HepG2 (cell line): ENCODE measurements at regions not wholly inside any gene's neighbourhood (a gene's known extent, or its start where the extent isn't known, plus 50 kb on each side); places are given as distances from the start of the nearest gene placed in this dataset.

Experiments used
- ATAC-seq: fragments of 200-7000 bp; cut with Tn5 transposase; 3 replicates; pipeline ENCODE4 v1.9.1; 2020; ENCODE audit warnings: mild to moderate bottlenecking, moderate library complexity
- BruUV-seq: library from RNA; stranded (reverse); fragments of 400-500 nt; replicated peaks from 2 replicates; lab custom pipeline; 2021; lab: Mats Ljungman, UMichigan
- CTCF ChIA-PET: fragments of 300-600 bp; formaldehyde crosslinking; extraction: SDS; loops from one replicate; lab custom pipeline; 2021; ENCODE audit warnings: low total read pairs, inconsistent platforms, low intra/inter-chr PET ratio; lab: Yijun Ruan, JAX
- POLR2A ChIA-PET: fragments of 350-600 bp; sonication (Branson Sonifier 250); formaldehyde crosslinking; loops from one replicate; lab custom pipeline; 2020; ENCODE audit warnings: antibody characterized with exemption, inconsistent platforms; lab: Yijun Ruan, JAX
- DNase-seq: peaks from one replicate; pipeline ENCODE4 v3.0.0-alpha.2; 2015; ENCODE audit warnings: low spot score
- FAIRE-seq: peaks from 3 replicates; lab custom pipeline; 2011; peaks lifted over from hg19 to GRCh38; lab: Jason Lieb, UNC
- H2AFZ ChIP-seq: one replicate; pipeline ENCODE4 v1.6.1; 2011; ENCODE audit warnings: low read length, inconsistent platforms
- H3K27ac ChIP-seq: fragments of 300-600 bp; 3 replicates; pipeline ENCODE4 v1.8.0; 2011; ENCODE audit warnings: mixed run types, mild to moderate bottlenecking, mixed read lengths, low read length, inconsistent platforms; ENCODE audit not compliant: insufficient read depth; ENCODE audit errors: extremely low read length
- H3K27me3 ChIP-seq, 2 experiments: fragments of 200-600 bp in 1 of 2; 2 replicates in 1 of 2; 3 replicates in 1 of 2; pipeline versions ENCODE4 v1.6.0 to v1.8.0; 2011; ENCODE audit warnings: low read length in 2 of 2, mild to moderate bottlenecking in 2 of 2, moderate library complexity in 2 of 2, inconsistent platforms in 1 of 2; ENCODE audit not compliant: insufficient read depth in 2 of 2, control insufficient read depth in 1 of 2
- H3K36me3 ChIP-seq, 2 experiments: fragments of 200-600 bp in 1 of 2; replicated peaks in 1 of 2; 2 replicates in 1 of 2; 3 replicates in 1 of 2; pipeline versions ENCODE4 v1.5.1 to v1.8.0; 2011; ENCODE audit warnings: low read length in 2 of 2, inconsistent platforms in 1 of 2; ENCODE audit not compliant: insufficient read depth in 2 of 2, control insufficient read depth in 1 of 2
- H3K4me1 ChIP-seq: 2 replicates; pipeline ENCODE4 v1.5.1; 2012; ENCODE audit warnings: low read length, inconsistent platforms; ENCODE audit not compliant: insufficient read depth
- H3K4me2 ChIP-seq: 2 replicates; pipeline ENCODE4 v1.6.0; 2011; ENCODE audit warnings: low read depth, low read length, inconsistent platforms
- H3K4me3 ChIP-seq, 3 experiments: fragments of 200-600 bp in 1 of 3; sonication (generic), shearing (Covaris generic) in 1 of 3; replicated peaks in 1 of 3; 2 replicates each; pipeline ENCODE4 v1.5.1; 2011 to 2016; ENCODE audit warnings: low read length in 3 of 3, inconsistent platforms in 2 of 3, low read depth in 2 of 3, mild to moderate bottlenecking in 2 of 3, control low read depth in 1 of 3, mixed read lengths in 1 of 3; ENCODE audit not compliant: insufficient read depth in 1 of 3
- H3K79me2 ChIP-seq: one replicate; pipeline ENCODE4 v1.6.1; 2011; ENCODE audit warnings: low read length, inconsistent platforms; ENCODE audit not compliant: insufficient read depth
- H3K9ac ChIP-seq: 2 replicates; pipeline ENCODE4 v1.6.0; 2011; ENCODE audit warnings: mild to moderate bottlenecking, low read depth, low read length, inconsistent platforms; ENCODE audit not compliant: insufficient read depth
- H3K9me3 ChIP-seq: 2 replicates; pipeline ENCODE4 v1.5.1; 2012; ENCODE audit warnings: mild to moderate bottlenecking, low read length
- H4K20me1 ChIP-seq: 2 replicates; pipeline ENCODE4 v1.6.0; 2011; ENCODE audit warnings: inconsistent platforms, mild to moderate bottlenecking, low read length, moderate library complexity; ENCODE audit not compliant: insufficient read depth
- CAMTA2 ChIP-seq: sonication (generic); formaldehyde crosslinking; IDR thresholded peaks from 2 replicates; pipeline ENCODE4 v1.4.0; 2020; ENCODE audit warnings: mild to moderate bottlenecking, missing genetic modification reagents, borderline replicate concordance
- ELF1 ChIP-seq: sonication (generic); formaldehyde crosslinking; IDR thresholded peaks from 2 replicates; pipeline ENCODE4 v1.4.0; 2020; ENCODE audit warnings: missing genetic modification reagents
- ISL2 ChIP-seq: sonication (generic); formaldehyde crosslinking; IDR thresholded peaks from 2 replicates; pipeline ENCODE4 v1.5.0; 2020; ENCODE audit warnings: missing genetic modification reagents
- NFE2L2 ChIP-seq: fragments of 150-350 bp; IDR thresholded peaks from 2 replicates; pipeline ENCODE4 v1.6.1; 2014; ENCODE audit warnings: low read length
- SMAD1 ChIP-seq: sonication (generic); formaldehyde crosslinking; IDR thresholded peaks from 2 replicates; pipeline ENCODE4 v1.4.0; 2020; ENCODE audit warnings: missing genetic modification reagents, low read depth, mild to moderate bottlenecking, borderline replicate concordance
- SP140L ChIP-seq: sonication (generic); formaldehyde crosslinking; IDR thresholded peaks from 2 replicates; pipeline ENCODE4 v1.4.0; 2020; ENCODE audit warnings: missing genetic modification reagents, borderline replicate concordance
- ZNF383 ChIP-seq: sonication (generic); formaldehyde crosslinking; IDR thresholded peaks from 2 replicates; pipeline ENCODE4 v1.4.0; 2020; ENCODE audit warnings: missing genetic modification reagents, mild to moderate bottlenecking, borderline replicate concordance
- ZNF546 ChIP-seq: sonication (generic); formaldehyde crosslinking; conservative IDR thresholded peaks from 2 replicates; pipeline ENCODE4 v1.8.1; 2023; ENCODE audit warnings: mild to moderate bottlenecking, missing genetic modification reagents
- WGBS: methylation state at CpG from one replicate; pipeline ENCODE4 v1.1.6; 2017; ENCODE audit warnings: low lambda C conversion rate; 5-methylcytosine and 5-hydroxymethylcytosine counted together
- in situ Hi-C: cut with HindIII; loops from 2 replicates; pipeline ENCODE4 v1.10.0; 2017; ENCODE audit warnings: low pct_unique_long_range_greater_than_20kb; ENCODE audit not compliant: extremely low pct_ligation_motif_present
- intact Hi-C: fragments of 100-400 bp; cut with micrococcal nuclease; formaldehyde crosslinking; loops from one replicate; pipeline ENCODE4 v1.10.0; 2022; ENCODE audit not compliant: unreplicated experiment
- TF ChIP-seq, protein P1 (sequence below): sonication (generic); formaldehyde crosslinking; IDR thresholded peaks from 2 replicates; pipeline ENCODE4 v1.4.0; 2020; ENCODE audit warnings: mild to moderate bottlenecking, low read depth, missing genetic modification reagents

DNA sequence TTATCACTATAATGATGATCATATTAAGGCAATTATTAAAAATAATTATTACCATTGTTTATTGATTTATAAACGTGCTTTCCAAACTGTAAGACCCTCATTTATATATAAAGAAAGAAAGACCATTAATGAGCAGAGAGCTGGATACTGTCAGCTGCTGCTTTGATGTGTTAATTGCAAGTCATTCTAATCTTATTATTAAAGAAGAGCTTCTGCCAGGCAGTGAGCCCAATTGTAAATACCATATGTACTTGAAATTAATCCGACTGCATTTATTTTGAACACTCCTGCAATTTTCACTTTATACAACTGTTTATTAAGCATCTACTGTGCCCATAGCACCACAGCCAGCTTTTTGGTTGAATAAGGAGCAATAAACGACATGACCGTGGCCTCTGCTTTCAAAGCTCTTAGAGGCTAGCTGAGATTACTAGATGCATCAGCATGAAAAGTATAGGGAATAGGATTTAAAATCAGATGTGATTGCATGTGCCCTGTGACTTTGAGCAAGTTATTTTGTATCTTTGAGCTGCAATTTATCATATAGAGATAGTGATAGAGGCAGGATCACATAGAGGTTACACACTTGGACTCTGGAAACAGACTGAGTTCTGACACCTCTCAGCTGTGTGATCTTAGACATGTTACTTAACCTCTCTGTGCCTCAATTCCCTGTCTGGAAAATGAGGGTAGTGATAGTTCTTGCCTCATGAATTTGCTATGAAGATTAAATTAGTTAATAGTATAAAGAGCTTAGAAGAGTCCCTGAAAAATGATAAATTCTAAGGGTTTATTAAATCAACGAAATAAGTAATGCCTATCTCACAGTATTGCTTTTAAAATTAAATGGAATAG, 83.4 kb downstream of the MYCN start:
- H3K27ac ChIP-seq = no peak overlapping the region
- no peak for FAIRE-seq
- H3K4me1 ChIP-seq = no peaks in the 10 kb centered on the region
- ChIA-PET CTCF (no interaction called here), POLR2A (no interaction called here)
- H2AFZ ChIP-seq = no peak overlapping the region
- in situ Hi-C loops = no loop called here
- peaks cover 2 to 20% of the 10 kb centered on the region in 2 experiments; a peak in 3 of 5 replicates for H3K27me3 ChIP-seq
- no peak for TF ChIP-seq CAMTA2 (CRISPR knock-in tag)
- no peak for TF ChIP-seq SMAD1 (CRISPR knock-in tag)
- no peak for TF ChIP-seq ELF1
- TF ChIP-seq, protein P1, sequence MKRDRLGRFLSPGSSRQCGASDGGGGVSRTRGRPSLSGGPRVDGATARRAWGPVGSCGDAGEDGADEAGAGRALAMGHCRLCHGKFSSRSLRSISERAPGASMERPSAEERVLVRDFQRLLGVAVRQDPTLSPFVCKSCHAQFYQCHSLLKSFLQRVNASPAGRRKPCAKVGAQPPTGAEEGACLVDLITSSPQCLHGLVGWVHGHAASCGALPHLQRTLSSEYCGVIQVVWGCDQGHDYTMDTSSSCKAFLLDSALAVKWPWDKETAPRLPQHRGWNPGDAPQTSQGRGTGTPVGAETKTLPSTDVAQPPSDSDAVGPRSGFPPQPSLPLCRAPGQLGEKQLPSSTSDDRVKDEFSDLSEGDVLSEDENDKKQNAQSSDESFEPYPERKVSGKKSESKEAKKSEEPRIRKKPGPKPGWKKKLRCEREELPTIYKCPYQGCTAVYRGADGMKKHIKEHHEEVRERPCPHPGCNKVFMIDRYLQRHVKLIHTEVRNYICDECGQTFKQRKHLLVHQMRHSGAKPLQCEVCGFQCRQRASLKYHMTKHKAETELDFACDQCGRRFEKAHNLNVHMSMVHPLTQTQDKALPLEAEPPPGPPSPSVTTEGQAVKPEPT = no peak
- peak; percentile 39; the same call in 1 of the 2 replicates for TF ChIP-seq NFE2L2
- no peak for TF ChIP-seq ZNF546 (CRISPR knock-in tag)
- no peak for TF ChIP-seq SP140L (CRISPR knock-in tag)
- TF ChIP-seq ZNF383 = no peak
- TF ChIP-seq ISL2 (CRISPR knock-in tag) = no peak
- no peak for DNase-seq
- intact Hi-C loops = no loop called here
- BruUV-seq = no TSS peak
- no peak overlapping the region for H3K9ac ChIP-seq
- ATAC-seq = no peak
- no peaks in the 10 kb centered on the region for H4K20me1 ChIP-seq
- H3K4me3 ChIP-seq = no peak overlapping the region
- H3K79me2 ChIP-seq = no peaks in the 10 kb centered on the region
- no peaks in the 10 kb centered on the region for H3K9me3 ChIP-seq
- no peak overlapping the region for H3K4me2 ChIP-seq
- 28% methylated on average over 5 of the region's 5 CpGs for WGBS
- no peaks in the 10 kb centered on the region for H3K36me3 ChIP-seq
